ENCODE measurements at regions not wholly inside any gene's neighbourhood (a gene's known extent, or its start where the extent isn't known, plus 50 kb on each side); places are given as distances from the start of the nearest gene placed in this dataset.

DNA sequence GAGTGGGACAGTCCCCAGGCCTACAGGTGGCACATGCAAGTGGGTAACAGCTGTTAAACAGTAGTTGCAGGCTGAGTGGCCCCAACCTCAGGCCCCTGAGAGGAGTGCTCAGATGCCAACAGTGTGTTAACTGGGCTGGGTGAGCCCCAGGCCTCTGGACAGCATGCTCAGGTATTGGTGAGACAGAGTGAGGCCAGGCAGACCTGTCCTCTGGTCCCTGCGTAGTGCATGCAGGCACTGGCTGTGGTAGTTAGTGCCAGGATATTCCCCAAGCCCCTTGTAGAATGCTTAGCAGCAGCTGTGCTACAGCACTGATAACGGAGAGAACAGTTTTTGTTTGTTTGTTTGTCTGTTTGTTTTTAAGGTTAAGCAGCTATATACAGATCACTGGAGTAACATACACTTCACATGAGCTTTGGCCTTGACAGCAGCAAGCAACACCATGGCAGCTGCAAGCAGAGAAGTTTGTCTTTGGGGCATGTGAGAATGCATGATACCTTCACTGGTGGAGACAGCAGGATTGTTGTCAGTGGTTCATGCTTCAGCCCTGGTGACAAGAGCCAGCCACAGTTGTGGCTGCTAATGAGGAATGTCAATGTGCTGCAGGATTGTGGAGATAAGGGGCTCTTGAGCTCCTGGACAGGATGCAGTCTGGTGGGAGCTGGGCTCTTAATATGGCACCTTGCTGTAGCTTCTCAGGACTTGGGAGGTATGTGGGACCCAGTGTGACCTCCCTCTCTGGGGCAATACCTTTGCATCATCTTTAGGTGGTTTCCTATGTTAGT, 614.4 kb downstream of the CDH11 start:
- no peak overlapping the region for H3K27ac ChIP-seq

DNA sequence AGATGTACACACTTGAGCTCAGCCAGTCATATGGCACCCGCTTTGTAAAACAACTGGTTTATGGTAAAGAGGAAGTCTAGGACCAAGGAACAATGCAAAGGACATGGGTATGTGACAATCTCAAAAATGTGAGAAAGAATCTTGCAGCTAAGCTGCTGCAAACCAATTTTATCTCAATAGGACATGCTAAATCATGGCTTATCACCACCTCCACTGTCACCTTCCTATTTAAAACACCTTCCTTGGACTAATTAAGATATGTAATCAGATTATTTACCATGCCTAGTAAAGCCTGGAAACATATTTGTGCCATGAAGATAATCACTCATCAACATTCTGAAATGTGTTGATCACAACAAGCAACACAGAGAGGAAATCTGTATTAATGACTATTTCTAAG, 622.7 kb downstream of the CDH11 start:
- Histone ChIP-seq H3K9me3 (ENCODE audit: low read depth, low read length) (no peaks in the 10 kb centered on the region), H3K4me3 (no peak overlapping the region), H3K27ac (no peak overlapping the region), H3K36me3 (ENCODE audit: insufficient read depth, low read length) (no peaks in the 10 kb centered on the region), H3K9ac (ENCODE audit: insufficient read length) (no peak overlapping the region)
- DNase-seq (ENCODE audit: low read depth, low spot score), result no peak
- TF ChIP-seq FOXP2 (optimal IDR thresholded peaks at IDR 0.05; ENCODE audit: control extremely low read depth, extremely low read length, insufficient read depth) (no peak), POLR2AphosphoS5 (IDR thresholded peaks at IDR 0.05; ENCODE audit: borderline replicate concordance, low read depth, low read length) (no peak), EZH2 (IDR thresholded peaks at IDR 0.05) (no peak)

More for the DNA sequence above, 614.4 kb downstream of the CDH11 start:
- Histone ChIP-seq H3K9ac (ENCODE audit: insufficient read length) (no peak overlapping the region), H3K9me3 (ENCODE audit: low read depth, low read length) (no peaks in the 10 kb centered on the region), H3K4me3 (no peak overlapping the region), H3K36me3 (ENCODE audit: insufficient read depth, low read length) (no peaks in the 10 kb centered on the region)
- TF ChIP-seq FOXP2 (optimal IDR thresholded peaks at IDR 0.05; ENCODE audit: control extremely low read depth, extremely low read length, insufficient read depth) (no peak), EZH2 (IDR thresholded peaks at IDR 0.05) (no peak), POLR2AphosphoS5 (IDR thresholded peaks at IDR 0.05; ENCODE audit: borderline replicate concordance, low read depth, low read length) (no peak)
- DNase-seq (ENCODE audit: low read depth, low spot score), result no peak

DNA sequence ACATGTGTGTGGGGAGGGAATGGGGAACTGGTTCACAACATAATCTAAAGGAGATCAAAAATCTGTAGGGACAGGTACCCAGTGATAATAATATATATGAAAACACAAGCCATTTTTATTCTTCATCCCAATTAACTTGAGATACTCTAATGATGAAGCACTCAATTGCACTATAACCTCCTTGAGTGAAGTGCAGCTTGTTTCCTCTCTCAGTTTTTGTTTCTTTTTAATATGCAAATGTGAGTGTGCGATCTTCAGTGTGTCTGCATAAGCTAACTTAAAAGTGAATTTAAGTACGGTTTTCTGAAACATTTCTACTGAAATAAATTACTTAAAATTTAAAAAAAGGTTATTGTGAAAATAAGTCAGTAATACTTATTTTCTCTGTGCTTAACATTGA, 623.5 kb downstream of the CDH11 start:
- Histone ChIP-seq H3K9ac (ENCODE audit: insufficient read length) (no peak overlapping the region), H3K36me3 (ENCODE audit: insufficient read depth, low read length) (no peaks in the 10 kb centered on the region), H3K4me3 (no peak overlapping the region), H3K27ac (no peak overlapping the region), H3K9me3 (ENCODE audit: low read depth, low read length) (no peaks in the 10 kb centered on the region)
- DNase-seq (ENCODE audit: low read depth, low spot score), result no peak
- no peak for TF ChIP-seq FOXP2 (optimal IDR thresholded peaks at IDR 0.05; ENCODE audit: control extremely low read depth, extremely low read length, insufficient read depth)

DNA sequence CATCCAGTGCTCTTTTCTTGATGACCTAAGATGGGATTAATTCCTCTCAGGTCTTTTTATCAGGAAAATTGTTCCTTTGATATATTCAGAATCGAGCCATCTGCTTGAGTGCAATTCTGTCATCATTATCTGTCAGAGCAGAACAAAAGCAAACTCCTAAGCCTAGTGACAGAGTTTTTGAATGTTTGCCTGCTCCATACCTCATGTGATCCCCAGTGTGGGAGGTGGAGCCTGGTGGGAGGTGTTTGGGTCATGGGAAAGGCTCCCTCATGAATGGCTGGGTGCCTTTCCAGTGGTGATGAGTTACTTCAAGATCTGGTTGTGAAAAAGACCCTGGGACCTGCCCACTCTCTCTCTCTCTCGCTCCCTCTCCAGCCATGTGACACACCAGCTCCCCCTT, 628.2 kb downstream of the CDH11 start:
- H3K4me3 ChIP-seq, result no peak overlapping the region
- no peaks in the 10 kb centered on the region for H3K36me3 ChIP-seq (ENCODE audit: insufficient read depth, low read length)
- DNase-seq (ENCODE audit: low read depth, low spot score), result no peak
- no peak overlapping the region for H3K27ac ChIP-seq
- no peaks in the 10 kb centered on the region for H3K9me3 ChIP-seq (ENCODE audit: low read depth, low read length)
- no peak overlapping the region for H3K9ac ChIP-seq (ENCODE audit: insufficient read length)
- TF ChIP-seq FOXP2 (optimal IDR thresholded peaks at IDR 0.05; ENCODE audit: control extremely low read depth, extremely low read length, insufficient read depth) (no peak), POLR2AphosphoS5 (IDR thresholded peaks at IDR 0.05; ENCODE audit: borderline replicate concordance, low read depth, low read length) (no peak), EZH2 (IDR thresholded peaks at IDR 0.05) (no peak)

DNA sequence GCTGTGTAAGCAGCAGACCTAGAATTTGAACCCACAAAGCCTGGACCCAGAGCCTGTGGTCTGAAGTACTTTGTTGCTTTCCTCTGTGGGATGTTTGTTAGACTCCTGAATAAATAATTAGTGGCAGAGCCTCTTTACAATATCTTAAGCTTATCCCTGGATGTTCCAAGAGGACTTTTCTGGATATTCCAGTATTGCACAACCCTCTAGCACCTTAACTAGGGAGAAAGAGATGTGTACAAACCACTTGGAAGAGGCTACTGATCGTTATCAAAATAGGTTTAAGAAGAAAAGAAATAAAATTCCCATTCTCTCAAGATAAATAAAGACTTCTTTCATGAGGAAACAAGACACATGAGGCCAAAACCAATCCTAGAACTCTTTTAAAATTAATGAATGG, 632.4 kb downstream of the CDH11 start:
- Histone ChIP-seq H3K36me3 (ENCODE audit: insufficient read depth, low read length) (no peaks in the 10 kb centered on the region), H3K27ac (no peak overlapping the region), H3K9me3 (ENCODE audit: low read depth, low read length) (no peaks in the 10 kb centered on the region), H3K4me3 (no peak overlapping the region), H3K9ac (ENCODE audit: insufficient read length) (no peak overlapping the region)
- TF ChIP-seq FOXP2 (optimal IDR thresholded peaks at IDR 0.05; ENCODE audit: control extremely low read depth, extremely low read length, insufficient read depth) (no peak), POLR2AphosphoS5 (IDR thresholded peaks at IDR 0.05; ENCODE audit: borderline replicate concordance, low read depth, low read length) (no peak), EZH2 (IDR thresholded peaks at IDR 0.05) (no peak)
- DNase-seq (ENCODE audit: low read depth, low spot score), result no peak

DNA sequence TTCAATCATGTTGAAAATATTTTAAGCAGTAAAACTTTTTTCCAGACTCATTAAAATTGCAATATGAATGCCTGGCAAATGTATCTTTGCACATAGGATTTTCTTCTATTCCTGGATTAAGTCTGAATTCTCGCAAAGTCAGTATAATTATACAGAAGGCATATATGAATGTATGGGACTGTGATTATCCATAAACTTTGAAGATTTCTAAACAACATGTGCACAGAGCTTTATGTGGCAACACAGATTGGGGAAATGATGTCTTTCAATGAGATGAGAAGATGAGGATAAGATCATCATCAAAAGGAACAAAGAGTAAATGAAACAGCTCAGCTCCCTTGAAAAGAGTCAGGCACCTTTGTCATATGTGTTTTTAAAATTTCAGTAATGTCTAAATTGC, 635.3 kb downstream of the CDH11 start:
- Histone ChIP-seq H3K4me3 (no peak overlapping the region), H3K27ac (no peak overlapping the region), H3K9ac (ENCODE audit: insufficient read length) (no peak overlapping the region), H3K36me3 (ENCODE audit: insufficient read depth, low read length) (no peaks in the 10 kb centered on the region), H3K9me3 (ENCODE audit: low read depth, low read length) (no peaks in the 10 kb centered on the region)
- no peak for TF ChIP-seq POLR2AphosphoS5 (IDR thresholded peaks at IDR 0.05; ENCODE audit: borderline replicate concordance, low read depth, low read length)
- TF ChIP-seq FOXP2 (optimal IDR thresholded peaks at IDR 0.05; ENCODE audit: control extremely low read depth, extremely low read length, insufficient read depth), result no peak
- no peak for TF ChIP-seq EZH2 (IDR thresholded peaks at IDR 0.05)
- DNase-seq (ENCODE audit: low read depth, low spot score), result no peak

DNA sequence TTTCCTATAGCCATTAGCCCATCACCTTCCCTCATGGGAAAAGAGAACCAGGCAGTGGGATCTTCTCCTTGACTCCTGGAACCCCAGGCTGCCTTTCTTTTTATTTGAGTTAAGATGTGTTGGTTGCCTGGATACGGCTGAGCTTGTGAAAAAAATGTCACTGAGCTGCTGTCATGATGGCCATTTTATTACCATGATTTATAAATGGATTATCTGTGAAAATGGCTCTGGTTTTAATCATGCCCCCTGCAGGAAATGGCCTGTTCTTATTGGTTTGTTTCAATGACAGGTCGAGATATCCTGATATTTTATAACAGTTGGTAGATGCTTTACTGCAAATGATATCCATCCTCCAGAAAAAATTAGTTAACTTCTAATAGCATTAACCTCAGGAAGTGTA, 640.4 kb downstream of the CDH11 start:
- no peaks in the 10 kb centered on the region for H3K36me3 ChIP-seq (ENCODE audit: insufficient read depth, low read length)
- H3K9ac ChIP-seq (ENCODE audit: insufficient read length), result no peak overlapping the region

DNA sequence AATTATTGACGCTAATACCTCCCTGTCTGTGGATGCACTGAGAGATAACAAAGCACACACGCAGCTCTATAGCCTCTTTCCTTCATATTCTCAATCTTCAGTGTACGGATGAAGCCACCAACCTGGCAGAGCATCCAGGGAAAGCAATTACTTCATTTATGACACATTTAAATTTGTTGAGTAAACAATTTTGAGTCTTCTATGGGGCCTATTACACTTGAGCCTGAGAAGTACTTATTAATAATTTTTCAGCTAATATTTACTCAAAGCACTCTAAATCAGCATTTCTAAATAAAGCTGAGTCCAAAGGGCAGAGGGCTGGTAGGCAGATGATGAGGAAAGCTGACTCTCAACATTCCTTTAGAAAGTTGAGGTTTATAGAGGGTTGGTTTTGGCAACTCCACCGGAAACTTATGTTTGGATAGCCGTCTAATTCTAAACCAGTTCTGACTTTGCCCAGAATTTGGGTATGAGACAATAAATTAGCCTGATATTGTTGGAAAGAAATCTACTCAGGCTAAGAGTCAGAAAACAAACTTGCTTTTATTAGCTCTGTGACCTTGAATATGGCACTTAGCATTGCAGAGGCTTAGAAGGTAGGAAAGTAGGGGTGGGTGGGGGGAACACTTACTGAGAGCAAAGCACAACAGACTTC, 643.5 kb downstream of the CDH11 start:
- peak; percentile 70 for DNase-seq (ENCODE audit: low read depth, low spot score)
- peak overlapping the region; percentile 88 for H3K27ac ChIP-seq
- H3K4me3 ChIP-seq, result peak overlapping the region; percentile 70
- no peaks in the 10 kb centered on the region for H3K9me3 ChIP-seq (ENCODE audit: low read depth, low read length)
- TF ChIP-seq FOXP2 (optimal IDR thresholded peaks at IDR 0.05; ENCODE audit: control extremely low read depth, extremely low read length, insufficient read depth), result peak; percentile 42
- TF ChIP-seq POLR2AphosphoS5 (IDR thresholded peaks at IDR 0.05; ENCODE audit: borderline replicate concordance, low read depth, low read length), result no peak; the same call in 1 of the 2 replicates
- TF ChIP-seq EZH2 (IDR thresholded peaks at IDR 0.05), result no peak
- peak overlapping the region; percentile 20 for H3K9ac ChIP-seq (ENCODE audit: insufficient read length)
- H3K36me3 ChIP-seq (ENCODE audit: insufficient read depth, low read length), result no peaks in the 10 kb centered on the region

More for the DNA sequence above, 640.4 kb downstream of the CDH11 start:
- no peak for DNase-seq (ENCODE audit: low read depth, low spot score)
- no peaks in the 10 kb centered on the region for H3K9me3 ChIP-seq (ENCODE audit: low read depth, low read length)
- no peak overlapping the region for H3K27ac ChIP-seq
- no peak overlapping the region for H3K4me3 ChIP-seq
- TF ChIP-seq FOXP2 (optimal IDR thresholded peaks at IDR 0.05; ENCODE audit: control extremely low read depth, extremely low read length, insufficient read depth) (no peak), EZH2 (IDR thresholded peaks at IDR 0.05) (no peak), POLR2AphosphoS5 (IDR thresholded peaks at IDR 0.05; ENCODE audit: borderline replicate concordance, low read depth, low read length) (no peak)

Measured in SK-N-MC (cell line).